22Rv1 (cell line): ENCODE measurements at regions not wholly inside any gene's neighbourhood (a gene's known extent, or its start where the extent isn't known, plus 50 kb on each side); places are given as distances from the start of the nearest gene placed in this dataset.

ENCODE experiments used
- H3K27ac ChIP-seq: fragments of 450-650 bp; 2 replicates; pipeline ENCODE4 v1.5.1; 2017
- ZFX ChIP-seq: fragments of 450-650 bp; IDR thresholded peaks from 2 replicates; pipeline ENCODE4 v1.6.1; 2017; ENCODE audit warnings: antibody characterized with exemption, borderline replicate concordance
- TF ChIP-seq, protein P1 (sequence below): fragments of 450-650 bp; IDR thresholded peaks from 2 replicates; pipeline ENCODE4 v1.5.1; 2017; ENCODE audit warnings: mild to moderate bottlenecking

- TF ChIP-seq, protein P1, sequence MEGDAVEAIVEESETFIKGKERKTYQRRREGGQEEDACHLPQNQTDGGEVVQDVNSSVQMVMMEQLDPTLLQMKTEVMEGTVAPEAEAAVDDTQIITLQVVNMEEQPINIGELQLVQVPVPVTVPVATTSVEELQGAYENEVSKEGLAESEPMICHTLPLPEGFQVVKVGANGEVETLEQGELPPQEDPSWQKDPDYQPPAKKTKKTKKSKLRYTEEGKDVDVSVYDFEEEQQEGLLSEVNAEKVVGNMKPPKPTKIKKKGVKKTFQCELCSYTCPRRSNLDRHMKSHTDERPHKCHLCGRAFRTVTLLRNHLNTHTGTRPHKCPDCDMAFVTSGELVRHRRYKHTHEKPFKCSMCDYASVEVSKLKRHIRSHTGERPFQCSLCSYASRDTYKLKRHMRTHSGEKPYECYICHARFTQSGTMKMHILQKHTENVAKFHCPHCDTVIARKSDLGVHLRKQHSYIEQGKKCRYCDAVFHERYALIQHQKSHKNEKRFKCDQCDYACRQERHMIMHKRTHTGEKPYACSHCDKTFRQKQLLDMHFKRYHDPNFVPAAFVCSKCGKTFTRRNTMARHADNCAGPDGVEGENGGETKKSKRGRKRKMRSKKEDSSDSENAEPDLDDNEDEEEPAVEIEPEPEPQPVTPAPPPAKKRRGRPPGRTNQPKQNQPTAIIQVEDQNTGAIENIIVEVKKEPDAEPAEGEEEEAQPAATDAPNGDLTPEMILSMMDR = no peak
- no peak for TF ChIP-seq ZFX
- no peak overlapping the region for H3K27ac ChIP-seq
Measured at GRCh38 chr21:35850029-35850428, 210.3 kb downstream of the SETD4 start.

DNA sequence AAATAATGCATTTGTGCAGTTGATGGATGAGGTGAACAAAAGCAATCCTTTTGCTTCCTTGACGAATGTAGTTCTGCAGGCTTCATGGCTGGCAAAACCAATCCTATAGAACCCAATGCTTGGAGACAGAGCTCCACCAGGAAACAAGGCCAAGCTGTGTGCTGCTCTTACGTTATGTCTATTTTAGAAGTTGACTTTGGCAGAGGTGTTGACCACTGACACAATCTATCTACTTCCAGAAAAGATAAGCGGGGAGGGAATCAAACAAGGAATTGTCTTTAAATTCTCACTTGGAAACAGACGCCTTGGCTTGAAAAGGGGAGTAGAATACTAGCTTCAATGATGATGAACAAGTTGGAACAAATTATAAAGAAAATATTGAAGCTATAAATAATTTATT is 211.2 kb downstream of the SETD4 start:
- no peak for TF ChIP-seq ZFX
- TF ChIP-seq, protein P1 = no peak

DNA sequence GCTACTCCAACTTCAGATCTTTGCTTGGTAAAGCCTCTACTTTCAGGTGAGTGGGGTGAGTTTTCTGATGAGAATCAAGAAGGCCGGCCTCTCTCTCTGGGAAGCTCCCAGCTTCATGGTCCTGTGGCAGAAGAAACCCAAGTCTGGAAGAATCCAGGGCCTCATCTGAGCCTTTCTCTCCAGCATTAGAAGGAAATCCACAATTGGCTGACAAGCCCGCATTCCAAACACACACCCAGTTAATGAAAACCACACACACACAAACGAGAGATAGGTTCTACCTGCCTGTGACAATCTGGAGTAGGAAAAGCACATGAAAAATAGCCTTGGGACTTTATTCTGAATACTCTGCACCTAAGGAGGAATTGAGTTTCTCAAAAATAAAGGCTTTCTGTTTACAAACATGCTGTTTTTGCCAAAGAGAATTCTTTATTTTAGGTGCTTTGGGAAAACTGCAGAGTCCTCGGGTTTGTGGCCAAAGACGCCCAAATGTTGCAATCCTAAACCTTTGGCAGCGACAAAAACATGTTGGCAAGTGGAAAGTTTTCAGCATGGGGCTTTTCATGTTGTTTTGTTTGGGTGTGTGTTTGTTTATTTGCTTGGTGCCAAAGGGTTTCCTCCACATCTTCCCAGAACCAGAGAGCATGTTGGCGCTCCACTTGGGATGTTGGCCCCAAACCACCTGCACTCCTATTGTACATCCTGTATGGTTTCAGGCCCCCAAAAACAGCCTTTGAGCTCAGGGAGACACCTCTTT is 216.2 kb downstream of the SETD4 start:
- no peak for TF ChIP-seq ZFX
- TF ChIP-seq, protein P1 = no peak
- H3K27ac ChIP-seq = no peak overlapping the region

More for the DNA sequence above, 211.2 kb downstream of the SETD4 start:
- H3K27ac ChIP-seq = no peak overlapping the region

DNA sequence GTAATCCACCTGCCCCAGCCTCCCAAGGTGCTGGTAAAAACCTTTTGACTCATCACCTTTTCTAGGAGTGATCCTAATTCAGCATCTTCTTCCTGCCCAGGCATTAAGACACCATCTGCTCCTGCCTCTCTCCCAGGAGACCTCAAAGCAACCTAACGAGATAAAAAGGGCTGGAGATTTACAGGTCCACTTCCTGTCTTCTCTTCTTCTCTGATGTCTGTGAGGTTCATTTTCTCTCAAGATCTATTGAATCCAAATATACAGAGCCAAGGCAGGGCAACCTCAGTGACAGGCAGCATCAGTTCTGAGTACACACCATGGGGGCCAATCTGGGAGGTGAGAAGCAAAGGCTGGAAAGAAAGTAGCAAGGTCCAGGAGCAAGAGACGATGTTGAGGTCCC is 219.4 kb downstream of the SETD4 start:
- TF ChIP-seq ZFX = no peak
- TF ChIP-seq, protein P1 = no peak
- H3K27ac ChIP-seq = no peak overlapping the region

- no peak overlapping the region for H3K27ac ChIP-seq
- TF ChIP-seq, protein P1 = peak; percentile 86
- no peak for TF ChIP-seq ZFX
Measured at GRCh38 chr21:35840197-35840799, 220.0 kb downstream of the SETD4 start.

GRCh38 chr21:35838987-35839763 is 221.2 kb downstream of the SETD4 start:
- no peak for TF ChIP-seq ZFX
- TF ChIP-seq, protein P1 = no peak
- H3K27ac ChIP-seq = no peak overlapping the region
